HG03175 (cell line): ENCODE measurements at regions not wholly inside any gene's neighbourhood (a gene's known extent, or its start where the extent isn't known, plus 50 kb on each side); places are given as distances from the start of the nearest gene placed in this dataset.

Experiments
- ATAC-seq: cut with Tn5 transposase; IDR thresholded peaks from one replicate; pipeline ENCODE4 v1.9.1; 2021; ENCODE audit warnings: mild to moderate bottlenecking, moderate library complexity; ENCODE audit not compliant: unreplicated experiment

- no peak for ATAC-seq
These were observed 349.7 kb upstream of the AMELY start for GRCh38 chrY:7261254-7261653.

- ATAC-seq, result no peak
These were observed 328.5 kb upstream of the AMELY start for GRCh38 chrY:7240101-7240500.

- ATAC-seq, result no peak
These were observed 300.4 kb upstream of the AMELY start for GRCh38 chrY:7211971-7212370.

- no peak for ATAC-seq
These were observed 292.9 kb upstream of the AMELY start for GRCh38 chrY:7204456-7204855.

- ATAC-seq, result no peak
These were observed 271.0 kb upstream of the AMELY start for GRCh38 chrY:7182591-7182990.

GRCh38 chrY:7177631-7178030 lies 266.1 kb upstream of the AMELY start:
- ATAC-seq, result no peak

GRCh38 chrY:7169475-7169874 lies 257.9 kb upstream of the AMELY start:
- ATAC-seq, result no peak

- ATAC-seq, result no peak
These were observed 229.9 kb upstream of the AMELY start for GRCh38 chrY:7141477-7141876.
